DND-41 (cell line): ENCODE measurements at regions not wholly inside any gene's neighbourhood (a gene's known extent, or its start where the extent isn't known, plus 50 kb on each side); places are given as distances from the start of the nearest gene placed in this dataset.

Experiments
- ATAC-seq: fragments of 200-7000 bp; cut with Tn5 transposase; 3 replicates; pipeline ENCODE4 v1.9.1; 2021; ENCODE audit warnings: low read depth; ENCODE audit not compliant: insufficient read depth
- DNase-seq: peaks from one replicate; pipeline ENCODE4 v3.0.0-alpha.2; 2020
- H2AFZ ChIP-seq: 2 replicates; pipeline ENCODE4 v1.6.0; 2012; ENCODE audit warnings: low read depth, low read length
- H3K27ac ChIP-seq: 2 replicates; pipeline ENCODE4 v1.5.1; 2012; ENCODE audit warnings: low read length, inconsistent platforms
- H3K27me3 ChIP-seq: fragments of 200-600 bp; sonication (generic); 2 replicates; pipeline ENCODE4 v1.6.0; 2012; ENCODE audit warnings: low read length, mild to moderate bottlenecking, inconsistent platforms; ENCODE audit not compliant: insufficient read depth, poor library complexity
- H3K36me3 ChIP-seq: 2 replicates; pipeline ENCODE4 v1.5.1; 2012; ENCODE audit warnings: low read length, inconsistent platforms; ENCODE audit not compliant: insufficient read depth
- H3K4me1 ChIP-seq: 2 replicates; pipeline ENCODE4 v1.5.1; 2012; ENCODE audit warnings: mild to moderate bottlenecking, low read length; ENCODE audit not compliant: insufficient read depth
- H3K4me2 ChIP-seq: 2 replicates; pipeline ENCODE4 v1.6.0; 2012; ENCODE audit warnings: mild to moderate bottlenecking, moderate library complexity, low read length, inconsistent platforms; ENCODE audit not compliant: insufficient read depth
- H3K4me3 ChIP-seq, 2 experiments: fragments of 200-600 bp in 1 of 2; shearing (Covaris generic) in 1 of 2; 2 replicates each; pipeline ENCODE4 v1.5.1; 2012 to 2016; ENCODE audit warnings: inconsistent platforms in 2 of 2, low read length in 2 of 2, mild to moderate bottlenecking in 2 of 2, low read depth in 1 of 2, moderate library complexity in 1 of 2
- H3K79me2 ChIP-seq: 2 replicates; pipeline ENCODE4 v1.6.0; 2012; ENCODE audit warnings: low read length, inconsistent platforms; ENCODE audit not compliant: insufficient read depth
- H3K9ac ChIP-seq: 2 replicates; pipeline ENCODE4 v1.6.0; 2012; ENCODE audit warnings: low read depth, mild to moderate bottlenecking, inconsistent platforms, low read length, moderate library complexity
- H3K9me3 ChIP-seq: 2 replicates; pipeline ENCODE4 v1.5.1; 2012; ENCODE audit warnings: low read length, moderate library complexity, mild to moderate bottlenecking, inconsistent platforms; ENCODE audit not compliant: insufficient read depth, severe bottlenecking
- H4K20me1 ChIP-seq: 2 replicates; pipeline ENCODE4 v1.6.0; 2012; ENCODE audit warnings: low read length; ENCODE audit not compliant: insufficient read depth
- EZH2 ChIP-seq: IDR thresholded peaks from 3 replicates; pipeline ENCODE4 v1.6.1; 2012; ENCODE audit warnings: borderline replicate concordance, low read depth, mild to moderate bottlenecking, moderate library complexity, low read length, inconsistent platforms; ENCODE audit not compliant: severe bottlenecking
- TF ChIP-seq, protein P1 (sequence below): IDR thresholded peaks from 2 replicates; pipeline ENCODE4 v1.5.1; 2012; ENCODE audit warnings: borderline replicate concordance, low read length, moderate library complexity, mild to moderate bottlenecking; ENCODE audit not compliant: poor library complexity, severe bottlenecking; ENCODE audit errors: extremely low read depth

DNA sequence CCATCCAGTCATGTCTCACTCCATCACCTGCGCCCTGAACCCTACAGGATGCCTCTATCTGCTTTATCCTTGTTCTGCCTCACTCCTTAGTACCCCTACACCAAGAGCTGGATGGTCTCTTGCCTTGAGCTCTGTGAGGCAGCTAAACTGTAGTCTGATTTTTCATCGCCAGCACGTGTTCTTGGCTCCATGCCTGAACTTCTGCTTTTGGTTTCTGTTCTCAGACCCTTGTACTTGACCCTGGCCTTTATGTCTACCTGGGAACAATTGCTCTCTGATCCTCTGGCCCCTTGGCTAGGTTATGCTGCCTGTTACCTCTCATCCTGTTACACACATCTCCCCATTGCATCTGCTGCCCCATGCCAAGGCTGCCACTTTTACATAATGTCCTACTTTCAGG, 318.0 kb upstream of the LMCD1 start:
- ATAC-seq = no peak
- no peak for TF ChIP-seq EZH2
- TF ChIP-seq, protein P1, sequence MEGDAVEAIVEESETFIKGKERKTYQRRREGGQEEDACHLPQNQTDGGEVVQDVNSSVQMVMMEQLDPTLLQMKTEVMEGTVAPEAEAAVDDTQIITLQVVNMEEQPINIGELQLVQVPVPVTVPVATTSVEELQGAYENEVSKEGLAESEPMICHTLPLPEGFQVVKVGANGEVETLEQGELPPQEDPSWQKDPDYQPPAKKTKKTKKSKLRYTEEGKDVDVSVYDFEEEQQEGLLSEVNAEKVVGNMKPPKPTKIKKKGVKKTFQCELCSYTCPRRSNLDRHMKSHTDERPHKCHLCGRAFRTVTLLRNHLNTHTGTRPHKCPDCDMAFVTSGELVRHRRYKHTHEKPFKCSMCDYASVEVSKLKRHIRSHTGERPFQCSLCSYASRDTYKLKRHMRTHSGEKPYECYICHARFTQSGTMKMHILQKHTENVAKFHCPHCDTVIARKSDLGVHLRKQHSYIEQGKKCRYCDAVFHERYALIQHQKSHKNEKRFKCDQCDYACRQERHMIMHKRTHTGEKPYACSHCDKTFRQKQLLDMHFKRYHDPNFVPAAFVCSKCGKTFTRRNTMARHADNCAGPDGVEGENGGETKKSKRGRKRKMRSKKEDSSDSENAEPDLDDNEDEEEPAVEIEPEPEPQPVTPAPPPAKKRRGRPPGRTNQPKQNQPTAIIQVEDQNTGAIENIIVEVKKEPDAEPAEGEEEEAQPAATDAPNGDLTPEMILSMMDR = no peak
- no peaks in the 10 kb centered on the region for H3K79me2 ChIP-seq
- no peaks in the 10 kb centered on the region for H4K20me1 ChIP-seq
- no peak for DNase-seq
- no peak overlapping the region for H3K4me2 ChIP-seq
- no peaks in the 10 kb centered on the region for H3K4me1 ChIP-seq
- H3K9ac ChIP-seq = no peak overlapping the region
- H3K36me3 ChIP-seq = no peaks in the 10 kb centered on the region
- H3K27ac ChIP-seq = no peak overlapping the region
- H2AFZ ChIP-seq = no peak overlapping the region
- H3K27me3 ChIP-seq = no peaks in the 10 kb centered on the region
- no peaks in the 10 kb centered on the region for H3K9me3 ChIP-seq
- no peak overlapping the region for H3K4me3 ChIP-seq

- Histone ChIP-seq H3K4me1 (no peaks in the 10 kb centered on the region), H2AFZ (no peak overlapping the region), H3K36me3 (no peaks in the 10 kb centered on the region), H3K79me2 (no peaks in the 10 kb centered on the region), H3K27me3 (no peaks in the 10 kb centered on the region), H3K4me2 (no peak overlapping the region), H4K20me1 (no peaks in the 10 kb centered on the region), H3K9ac (no peak overlapping the region), H3K4me3 (no peak overlapping the region), H3K27ac (no peak overlapping the region), H3K9me3 (no peaks in the 10 kb centered on the region)
- TF ChIP-seq, protein P1 = no peak
- TF ChIP-seq EZH2 = no peak
- DNase-seq = no peak
- ATAC-seq = no peak
Observed at GRCh38 chr3:8186213-8186612, 315.4 kb upstream of the LMCD1 start.

GRCh38 chr3:8187996-8188395, 313.6 kb upstream of the LMCD1 start:
- Histone ChIP-seq H3K27me3 (no peaks in the 10 kb centered on the region), H3K36me3 (no peaks in the 10 kb centered on the region), H3K79me2 (no peaks in the 10 kb centered on the region), H3K4me1 (no peaks in the 10 kb centered on the region), H4K20me1 (no peaks in the 10 kb centered on the region), H3K27ac (no peak overlapping the region), H3K4me3 (no peak overlapping the region), H3K4me2 (no peak overlapping the region), H3K9ac (no peak overlapping the region), H2AFZ (no peak overlapping the region), H3K9me3 (no peaks in the 10 kb centered on the region)
- DNase-seq (no peak), ATAC-seq (no peak)
- no peak for TF ChIP-seq EZH2
- TF ChIP-seq, protein P1 = no peak

DNA sequence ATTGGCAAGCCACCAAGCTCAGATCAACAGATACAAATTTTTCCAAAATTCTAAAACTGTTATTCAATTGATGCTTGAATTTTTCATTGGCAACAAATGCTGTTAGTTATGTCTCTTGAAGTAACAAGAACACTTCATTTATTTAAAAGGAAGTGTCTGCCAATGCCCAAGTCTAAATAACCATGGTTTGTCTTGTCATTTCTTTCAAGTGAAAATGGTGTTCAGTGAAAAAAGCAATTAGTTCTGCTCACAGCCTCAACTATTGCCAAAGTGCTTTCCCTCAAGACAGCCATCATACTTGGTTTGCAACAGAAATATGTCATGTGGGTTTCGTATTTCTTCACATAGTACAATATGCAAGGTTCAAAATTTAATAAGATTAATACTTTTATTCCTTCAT, 312.6 kb upstream of the LMCD1 start:
- Histone ChIP-seq H4K20me1 (no peaks in the 10 kb centered on the region), H3K27me3 (no peaks in the 10 kb centered on the region), H3K79me2 (no peaks in the 10 kb centered on the region), H3K4me1 (no peaks in the 10 kb centered on the region), H3K9ac (no peak overlapping the region), H3K36me3 (no peaks in the 10 kb centered on the region), H3K27ac (no peak overlapping the region), H3K4me3 (no peak overlapping the region), H3K9me3 (no peaks in the 10 kb centered on the region), H3K4me2 (no peak overlapping the region), H2AFZ (no peak overlapping the region)
- TF ChIP-seq, protein P1 = no peak
- no peak for TF ChIP-seq EZH2
- ATAC-seq (no peak), DNase-seq (no peak)
